NCI-H524 treated with DMSO at 0.1 percent for 48 hours (cell line): ENCODE measurements at regions not wholly inside any gene's neighbourhood (a gene's known extent, or its start where the extent isn't known, plus 50 kb on each side); places are given as distances from the start of the nearest gene placed in this dataset.
"Not testable (repeated sequence)": the region's sequence is repeated elsewhere in the genome, so short reads cannot be mapped to it uniquely, and the experiment has no call there.

Experiments
- DNase-seq: peaks from one replicate; lab custom pipeline; 2025; lab: John Stamatoyannopoulos, UW

DNA sequence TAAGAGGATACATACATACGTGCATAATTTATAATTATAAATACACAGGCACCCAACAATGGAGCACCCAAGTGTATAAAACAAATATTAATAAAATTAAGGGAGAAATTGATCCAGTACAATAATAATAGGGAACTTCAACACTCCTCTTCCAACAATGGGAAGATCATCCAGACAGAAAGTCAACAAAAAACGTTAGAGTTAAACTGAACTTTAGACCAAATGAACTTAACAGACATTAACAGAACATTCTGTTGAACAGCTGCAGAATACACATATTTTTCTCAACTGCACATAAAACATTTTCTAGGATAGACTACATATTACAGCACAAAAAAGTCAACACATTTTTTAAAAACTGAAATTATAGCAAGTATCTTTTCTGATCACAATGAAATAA, 339.7 kb downstream of the CGGBP1 start:
- no peak for DNase-seq

DNA sequence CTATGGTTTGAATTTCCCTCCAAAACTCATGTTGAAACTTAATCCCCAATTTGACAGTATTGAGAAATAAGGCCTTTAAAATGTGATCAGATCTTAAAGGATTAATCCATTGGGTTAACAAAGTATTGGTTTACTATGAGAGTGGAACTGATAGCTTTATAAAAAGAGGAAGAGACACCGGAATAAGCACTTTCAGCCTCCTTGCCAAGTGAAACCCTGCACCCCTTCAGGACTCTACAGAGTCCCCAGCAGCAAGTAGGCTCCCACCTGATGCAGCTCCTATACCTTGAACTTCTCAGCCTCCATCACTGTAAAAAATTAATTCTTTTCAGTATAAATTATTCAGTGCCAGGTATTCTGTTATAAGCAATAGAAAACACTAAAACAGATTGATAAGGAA, 348.3 kb downstream of the CGGBP1 start:
- DNase-seq = no peak

DNA sequence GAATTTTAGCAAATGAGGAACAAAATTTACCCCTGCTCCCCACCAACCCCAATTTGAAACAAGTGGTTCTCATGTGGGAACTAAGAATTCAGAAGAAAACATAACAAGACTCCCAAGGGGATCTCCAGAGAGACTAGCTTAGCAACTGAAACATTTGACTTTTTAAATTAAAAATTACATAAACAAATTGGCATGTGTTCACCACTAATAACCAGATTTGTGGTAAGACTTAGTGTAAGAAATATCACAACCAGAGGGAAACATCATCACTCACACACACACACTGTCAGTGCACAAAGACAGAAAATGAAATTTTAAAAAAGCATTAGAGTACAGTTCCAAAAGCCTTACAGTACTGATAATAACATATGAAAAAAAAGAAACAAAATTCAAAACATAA, 348.8 kb downstream of the CGGBP1 start:
- no peak for DNase-seq

DNA sequence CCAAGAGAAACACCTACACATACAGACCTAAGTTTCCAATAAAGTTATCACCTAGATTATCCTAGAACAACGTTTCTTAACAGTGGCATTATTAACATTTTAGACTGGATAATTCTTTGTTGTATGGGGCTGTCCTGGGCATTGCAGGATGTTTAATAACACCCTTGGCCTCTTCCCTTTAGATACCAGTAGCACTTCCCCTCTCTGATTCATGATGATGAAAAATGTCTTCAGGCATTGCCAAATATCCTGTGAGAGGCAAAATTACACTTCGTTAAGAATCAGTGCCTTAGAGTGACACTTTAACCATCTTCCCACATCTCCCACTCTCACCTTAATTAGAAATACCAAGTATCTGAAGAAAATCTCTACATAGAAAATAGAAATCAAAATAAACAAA, 352.6 kb downstream of the CGGBP1 start:
- no peak for DNase-seq

GRCh38 chr3:87702600-87702999, 356.2 kb downstream of the CGGBP1 start:
- DNase-seq = no peak

- no peak for DNase-seq
These were observed 362.4 kb downstream of the CGGBP1 start for GRCh38 chr3:87696124-87697013.

- DNase-seq = no peak
These were observed 364.1 kb downstream of the CGGBP1 start for GRCh38 chr3:87694678-87695077.

GRCh38 chr3:87691109-87691508, 367.7 kb downstream of the CGGBP1 start:
- DNase-seq = no peak

DNA sequence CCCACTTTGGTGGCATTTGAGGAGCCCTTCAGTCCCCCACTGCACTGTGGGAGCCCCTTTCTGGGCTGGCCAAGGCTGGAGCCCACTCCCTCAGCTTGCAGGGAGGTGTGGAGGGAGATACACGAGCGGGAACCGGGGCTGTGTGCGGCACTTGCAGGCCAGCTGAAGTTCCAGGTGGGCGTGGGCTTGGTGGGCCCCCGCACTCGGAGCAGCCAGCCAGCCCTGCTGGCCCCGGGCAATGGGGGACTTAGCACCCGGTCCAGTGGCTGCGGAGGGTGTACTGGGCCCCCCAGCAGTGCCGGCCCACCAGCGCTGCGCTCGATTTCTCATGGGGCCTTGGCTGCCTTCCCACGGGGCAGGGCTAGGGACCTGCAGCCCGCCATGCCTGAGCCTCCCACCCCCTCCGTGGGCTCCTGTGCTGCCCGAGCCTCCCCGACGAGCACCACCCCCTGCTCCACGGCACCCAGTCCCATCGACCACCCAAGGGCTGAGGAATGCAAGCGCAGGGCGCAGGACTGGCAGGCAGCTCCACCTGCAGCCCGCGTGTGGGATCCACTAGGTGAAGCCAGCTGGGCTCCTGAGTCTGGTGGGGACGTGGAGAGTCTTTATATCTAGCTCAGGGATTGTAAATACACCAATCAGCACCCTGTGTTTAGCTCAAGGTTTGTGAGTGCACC, 379.7 kb downstream of the CGGBP1 start:
- not testable (repeated sequence) for DNase-seq

DNA sequence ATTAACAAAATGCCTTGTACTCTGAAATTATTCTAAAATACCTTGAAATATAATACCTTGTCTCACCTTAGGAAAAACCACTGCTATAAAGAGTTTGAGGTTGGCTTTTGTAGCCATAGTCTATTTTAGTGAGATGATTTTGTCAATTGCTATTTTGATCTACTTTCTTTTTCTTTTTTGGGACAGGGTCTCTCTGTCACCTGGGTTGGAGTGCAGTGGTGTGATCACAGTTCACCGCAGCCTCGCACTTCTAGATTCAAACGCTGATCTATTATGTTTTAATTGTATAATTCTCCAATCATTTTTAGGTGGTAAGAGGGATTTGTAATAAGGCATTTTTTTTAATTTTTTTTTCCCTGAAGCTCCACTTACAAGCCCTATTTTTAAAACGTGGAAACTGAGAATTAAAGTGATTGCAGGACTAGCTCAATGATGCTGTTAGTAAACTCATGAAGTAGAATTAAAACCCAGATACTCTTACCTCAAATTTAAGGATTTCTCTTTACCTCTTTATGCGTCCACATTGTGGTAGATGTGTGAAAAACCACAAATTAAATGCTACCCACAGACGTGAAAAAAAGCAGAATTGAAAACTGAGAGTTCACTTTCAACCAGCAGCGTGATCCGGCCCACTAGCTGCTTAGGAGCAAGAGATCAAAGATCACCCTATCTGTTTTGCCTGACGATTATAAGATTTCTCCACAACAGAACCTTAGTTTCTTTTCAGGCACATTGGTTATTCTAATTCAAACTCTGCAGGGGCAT, 384.2 kb downstream of the CGGBP1 start:
- no peak for DNase-seq

- no peak for DNase-seq
These were observed 385.7 kb downstream of the CGGBP1 start for GRCh38 chr3:87673132-87673531.

DNA sequence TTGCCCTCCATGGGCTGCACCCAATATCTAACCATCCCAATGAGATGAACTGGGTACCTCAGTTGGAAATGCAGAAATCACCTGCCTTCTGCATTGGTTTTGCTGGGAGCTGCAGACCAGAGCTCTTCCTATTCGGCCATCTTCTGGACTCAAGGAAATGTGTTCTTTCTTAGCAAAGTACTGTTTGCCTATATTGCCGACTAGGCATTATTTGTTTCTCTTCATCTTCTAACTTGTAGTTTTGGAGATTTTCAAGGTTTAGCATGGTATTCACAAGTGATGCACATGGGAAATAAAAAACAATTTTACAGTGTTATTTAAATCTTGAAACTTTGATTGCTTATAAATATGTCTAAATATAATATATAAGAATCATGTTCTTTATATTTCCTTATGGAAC, 377.8 kb upstream of the POU1F1 start:
- no peak for DNase-seq

DNA sequence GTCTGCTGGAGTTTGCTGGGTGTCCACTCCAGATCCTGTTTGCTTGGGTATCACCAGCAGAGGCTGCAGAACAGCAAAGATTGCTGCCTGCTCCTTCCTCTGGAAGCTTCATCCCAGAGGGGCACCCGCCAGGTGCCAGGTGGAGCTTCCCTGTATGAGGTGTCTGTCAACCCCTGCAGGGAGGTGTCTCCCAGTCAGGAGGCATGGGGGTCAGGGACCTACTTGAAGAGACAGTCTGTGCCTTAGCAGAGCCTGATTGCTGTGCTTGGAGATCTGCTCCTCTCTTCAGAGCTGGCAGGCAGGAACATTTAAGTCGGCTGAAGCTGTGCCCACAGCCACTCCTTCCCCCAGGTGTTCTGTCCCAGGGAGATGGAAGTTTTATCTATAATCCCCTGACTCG, 376.8 kb upstream of the POU1F1 start:
- not testable (repeated sequence) for DNase-seq

GRCh38 chr3:87634426-87634825, 358.0 kb upstream of the POU1F1 start:
- DNase-seq = no peak

- no peak for DNase-seq
These were observed 350.9 kb upstream of the POU1F1 start for GRCh38 chr3:87627316-87627715.

GRCh38 chr3:87626546-87626945, 350.2 kb upstream of the POU1F1 start:
- no peak for DNase-seq

- DNase-seq = no peak
These were observed 349.5 kb upstream of the POU1F1 start for GRCh38 chr3:87625876-87626275.

DNA sequence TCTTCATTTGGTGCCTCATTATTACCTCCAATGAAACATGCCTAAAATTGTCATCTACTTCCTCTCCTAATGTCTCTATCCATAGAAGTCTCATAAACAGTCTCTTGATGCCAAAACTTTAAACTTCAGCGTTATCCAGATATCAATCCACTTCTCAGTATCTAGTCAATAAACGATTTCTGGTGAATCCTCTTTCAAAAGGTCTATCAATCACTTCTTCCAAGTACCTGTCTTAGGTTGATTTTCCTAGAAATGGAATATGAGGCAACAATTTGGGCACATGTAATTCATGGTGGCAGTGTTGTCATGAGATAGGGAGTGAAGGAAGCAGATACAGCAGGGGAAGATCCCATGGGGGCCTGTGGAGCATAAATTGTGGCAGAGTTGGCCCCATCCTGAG, 348.5 kb upstream of the POU1F1 start:
- DNase-seq = no peak

DNA sequence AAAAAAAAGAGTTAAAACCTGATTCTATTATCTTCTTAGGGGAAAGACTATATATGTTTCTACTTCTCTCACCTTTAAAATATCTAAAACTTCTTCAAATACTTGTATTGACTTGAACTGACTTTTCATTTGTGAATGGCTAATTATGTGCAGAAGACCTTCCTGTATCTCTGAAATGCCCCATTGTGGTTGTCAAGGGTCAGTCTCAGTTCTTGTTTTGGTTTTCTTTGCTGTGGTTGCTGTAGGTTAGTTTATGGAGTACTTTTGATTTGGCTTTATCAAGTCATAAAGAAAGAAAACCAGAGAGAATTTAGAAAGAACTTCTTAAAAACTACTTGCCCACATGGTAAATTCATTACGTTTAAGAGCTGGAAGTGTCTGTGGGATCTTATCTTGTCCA, 345.3 kb upstream of the POU1F1 start:
- DNase-seq = no peak

DNA sequence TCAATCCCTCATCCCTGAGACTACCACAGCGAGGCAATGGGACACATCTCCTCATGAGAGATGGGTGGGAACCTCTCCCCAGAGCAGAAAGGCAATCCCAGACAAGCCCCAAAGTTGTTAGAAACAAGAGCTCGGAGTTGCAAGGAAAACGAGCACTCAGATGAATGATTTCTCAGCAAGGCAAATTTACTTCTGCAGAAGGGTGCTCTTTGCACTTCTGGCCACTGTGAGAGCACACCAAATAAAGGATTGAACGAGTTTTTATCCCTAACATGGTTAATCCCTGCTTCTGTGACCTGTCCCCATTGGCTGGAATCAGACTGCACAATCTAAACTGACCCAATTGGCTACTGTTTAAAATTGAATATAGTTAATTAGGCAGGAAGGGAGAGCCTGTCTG, 339.1 kb upstream of the POU1F1 start:
- DNase-seq = no peak

DNA sequence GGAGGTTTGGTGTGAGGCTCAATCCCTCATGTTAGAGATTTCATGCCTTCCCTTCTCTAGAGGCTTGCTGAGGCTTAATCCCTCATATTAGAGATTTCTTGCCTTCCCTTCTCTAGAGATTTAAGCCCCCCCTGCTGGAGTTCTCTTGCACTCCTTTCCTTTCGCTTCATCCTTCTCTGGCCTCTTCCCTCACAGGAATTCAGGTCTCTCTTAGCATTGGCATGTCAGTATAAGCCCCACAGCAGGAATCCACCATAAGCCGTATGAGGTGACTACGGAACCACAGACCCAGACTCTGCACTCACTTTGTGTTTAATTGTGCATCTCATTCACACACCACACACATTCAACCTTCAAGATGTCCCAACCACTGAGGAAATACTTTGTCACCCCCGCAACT, 338.6 kb upstream of the POU1F1 start:
- no peak for DNase-seq

- no peak for DNase-seq
These were observed 330.9 kb upstream of the POU1F1 start for GRCh38 chr3:87607234-87607633.

DNA sequence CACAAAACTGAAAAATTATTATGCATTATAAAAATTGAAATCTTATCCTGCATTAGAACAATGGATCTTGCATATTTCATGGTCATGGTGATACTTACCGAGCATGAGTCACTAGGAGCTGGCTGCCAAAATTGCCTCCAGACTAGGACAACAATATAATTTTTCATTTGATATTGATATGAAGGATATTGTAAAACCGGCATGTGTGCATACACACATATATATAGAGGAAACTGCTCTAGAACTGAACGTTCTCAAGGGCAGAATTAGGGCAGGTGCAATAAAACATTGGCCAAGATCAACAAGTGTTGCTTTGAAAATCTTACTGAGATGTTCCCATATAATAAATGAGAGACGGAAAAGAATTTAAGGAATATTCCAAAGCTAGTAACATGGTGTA, 319.4 kb upstream of the POU1F1 start:
- DNase-seq = no peak
